GM19467 (cell line): ENCODE measurements at regions not wholly inside any gene's neighbourhood (a gene's known extent, or its start where the extent isn't known, plus 50 kb on each side); places are given as distances from the start of the nearest gene placed in this dataset.
"Not testable (repeated sequence)": the region's sequence is repeated elsewhere in the genome, so short reads cannot be mapped to it uniquely, and the experiment has no call there.

Experiments used
- ATAC-seq: cut with Tn5 transposase; IDR thresholded peaks from one replicate; pipeline ENCODE4 v1.9.1; 2021; ENCODE audit warnings: mild to moderate bottlenecking, moderate library complexity; ENCODE audit not compliant: unreplicated experiment

DNA sequence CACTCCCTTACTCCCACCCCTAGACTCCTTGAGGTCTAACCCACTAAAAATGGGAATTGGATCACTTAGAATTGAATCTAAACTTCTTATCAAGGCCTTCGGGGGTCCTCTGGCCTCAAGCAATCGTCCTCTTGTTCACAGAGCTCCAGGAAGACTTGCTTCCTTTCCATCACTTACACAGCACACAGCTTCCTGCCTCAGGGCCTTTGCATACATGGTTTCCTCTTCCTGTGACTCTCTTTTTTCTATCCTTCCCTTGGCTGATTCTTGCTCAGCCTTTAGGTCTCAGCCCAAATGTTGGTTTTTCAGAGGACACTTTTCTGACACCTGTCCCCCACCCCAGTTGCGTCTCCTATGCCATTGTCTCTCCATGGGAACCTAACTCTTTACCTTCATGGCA lies 50.0 kb upstream of the ALDH1B1 start:
- no peak for ATAC-seq

DNA sequence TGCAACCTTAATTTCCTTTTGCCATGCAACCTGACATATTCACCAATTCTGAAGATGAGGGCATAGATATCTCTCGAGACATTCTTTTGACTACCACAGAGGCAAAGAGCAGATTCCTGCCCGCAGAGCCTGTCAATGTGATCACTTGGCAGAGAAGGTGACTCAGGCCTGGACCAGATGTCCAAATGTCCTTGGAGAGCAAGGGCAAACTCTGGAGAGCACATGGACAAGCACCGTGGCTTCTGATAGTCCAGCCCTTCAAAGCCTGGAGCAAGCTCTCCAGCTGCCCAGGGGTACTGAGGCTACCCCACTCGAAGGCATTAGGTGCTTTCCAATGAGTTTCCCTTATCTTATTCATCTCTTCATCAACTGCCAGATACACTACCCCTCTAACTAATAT lies 50.4 kb upstream of the ALDH1B1 start:
- no peak for ATAC-seq

GRCh38 chr9:38339496-38339895 lies 53.0 kb upstream of the ALDH1B1 start:
- no peak for ATAC-seq

- peak; percentile 63 for ATAC-seq
These were observed 53.4 kb upstream of the ALDH1B1 start for GRCh38 chr9:38339087-38339486.

- no peak for ATAC-seq
These were observed 54.0 kb upstream of the ALDH1B1 start for GRCh38 chr9:38338342-38339018.

DNA sequence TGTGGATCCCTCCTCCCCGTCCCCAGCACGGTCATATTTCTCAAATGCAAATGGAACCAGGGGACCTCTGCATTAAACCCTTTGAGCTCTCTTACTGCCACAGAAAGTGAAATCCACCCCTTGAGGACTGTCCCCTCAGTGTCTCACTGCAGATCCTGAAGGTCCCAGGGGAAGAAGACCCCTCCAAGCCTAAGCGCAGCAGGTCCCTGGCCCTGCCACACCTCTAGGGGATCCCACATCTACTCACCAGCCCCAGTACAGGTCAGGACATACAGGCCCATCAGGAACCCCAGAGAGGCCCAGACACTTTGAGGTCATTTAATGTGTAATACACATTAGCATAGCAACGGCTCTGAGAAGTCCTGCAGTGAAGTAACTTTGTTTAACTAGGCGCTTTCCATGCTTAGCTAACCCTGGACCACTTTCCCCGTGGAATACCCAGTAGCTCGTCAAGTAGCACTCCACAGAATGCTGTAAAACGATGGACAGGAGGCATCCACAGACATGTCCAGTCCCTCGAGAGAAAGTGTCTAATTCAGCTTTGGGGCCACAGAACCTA lies 54.7 kb upstream of the ALDH1B1 start:
- no peak for ATAC-seq

- ATAC-seq: no peak
These were observed 55.3 kb upstream of the ALDH1B1 start for GRCh38 chr9:38337181-38337580.

- ATAC-seq: no peak
These were observed 56.2 kb upstream of the ALDH1B1 start for GRCh38 chr9:38336341-38336740.

- ATAC-seq: no peak
These were observed 56.8 kb upstream of the ALDH1B1 start for GRCh38 chr9:38335686-38336085.

- ATAC-seq: no peak
These were observed 58.3 kb upstream of the ALDH1B1 start for GRCh38 chr9:38334234-38334633.

DNA sequence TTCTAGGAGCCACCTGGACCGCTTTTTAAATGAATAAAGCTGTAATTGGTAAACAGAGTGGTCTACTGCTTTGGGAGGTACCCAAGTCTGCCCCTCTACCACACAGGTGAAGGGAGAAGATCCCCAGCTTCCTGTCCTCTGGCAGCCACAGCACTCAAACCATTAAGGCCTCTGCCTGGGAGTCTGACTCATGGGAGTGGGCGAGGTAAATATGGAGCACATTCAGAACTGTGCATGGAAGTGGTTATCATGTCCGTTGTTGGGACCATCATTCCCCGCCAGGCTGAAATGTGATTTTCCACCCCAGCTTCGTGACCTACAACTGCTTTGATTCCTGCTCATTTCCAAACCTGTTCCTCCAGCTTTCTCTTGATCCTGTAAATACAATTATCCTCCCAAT lies 59.5 kb upstream of the ALDH1B1 start:
- no peak for ATAC-seq

DNA sequence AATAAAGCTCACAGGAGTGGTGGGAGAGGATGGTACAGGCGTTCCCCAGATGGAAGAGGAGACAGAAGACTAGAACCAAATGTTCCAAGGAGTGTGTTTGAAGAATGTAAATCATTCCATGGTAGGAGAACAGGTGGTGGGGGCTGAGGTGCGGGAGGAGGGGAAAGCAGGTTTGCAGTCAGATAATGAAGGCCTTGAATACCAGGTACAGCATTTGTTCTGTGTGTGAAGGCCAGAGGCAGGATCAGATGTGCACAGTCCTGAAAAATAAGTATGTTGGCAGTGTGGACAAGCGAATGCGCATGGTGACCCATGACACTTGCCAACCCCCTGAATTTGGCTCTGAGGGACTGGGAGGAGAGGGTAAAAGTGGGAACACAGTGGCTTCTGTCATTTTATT lies 59.9 kb upstream of the ALDH1B1 start:
- ATAC-seq: no peak

DNA sequence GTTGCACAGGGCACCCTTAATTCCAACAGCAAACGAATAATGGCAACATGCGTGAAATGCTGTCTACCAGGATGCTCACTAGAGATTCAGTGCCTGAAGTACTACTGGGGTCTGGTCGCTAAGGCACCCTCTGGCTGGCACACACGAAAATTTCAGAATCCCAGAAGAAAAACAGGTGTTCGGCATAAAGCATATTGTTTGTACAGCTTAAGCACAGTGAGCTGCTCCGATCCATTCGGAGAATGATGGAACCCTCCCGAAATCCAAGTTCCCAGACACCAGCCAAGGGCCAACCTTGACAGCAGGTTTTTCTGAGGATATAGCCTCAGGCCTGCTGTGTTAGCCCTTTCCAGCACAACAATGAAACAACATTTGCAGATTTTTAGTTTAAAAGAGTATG lies 61.4 kb upstream of the ALDH1B1 start:
- no peak for ATAC-seq

DNA sequence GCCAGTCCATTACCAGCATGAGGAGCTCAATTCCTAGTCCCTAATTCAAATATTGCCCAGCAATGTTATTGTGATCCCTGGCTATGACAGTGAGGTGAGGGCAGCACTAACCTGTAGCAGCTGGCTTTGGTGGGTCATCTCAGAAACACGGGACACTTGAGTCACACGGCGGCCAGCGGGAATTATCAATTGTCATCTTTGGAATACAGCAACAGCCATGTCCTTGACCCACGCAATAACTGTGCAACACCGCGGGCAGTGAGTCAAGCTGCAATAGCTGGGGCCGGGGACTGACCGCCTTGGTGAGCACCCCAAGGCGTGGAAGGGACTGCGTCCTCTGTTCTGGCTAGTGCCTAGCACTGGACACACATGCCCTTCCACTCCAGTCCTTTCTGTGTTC lies 62.5 kb upstream of the ALDH1B1 start:
- no peak for ATAC-seq

DNA sequence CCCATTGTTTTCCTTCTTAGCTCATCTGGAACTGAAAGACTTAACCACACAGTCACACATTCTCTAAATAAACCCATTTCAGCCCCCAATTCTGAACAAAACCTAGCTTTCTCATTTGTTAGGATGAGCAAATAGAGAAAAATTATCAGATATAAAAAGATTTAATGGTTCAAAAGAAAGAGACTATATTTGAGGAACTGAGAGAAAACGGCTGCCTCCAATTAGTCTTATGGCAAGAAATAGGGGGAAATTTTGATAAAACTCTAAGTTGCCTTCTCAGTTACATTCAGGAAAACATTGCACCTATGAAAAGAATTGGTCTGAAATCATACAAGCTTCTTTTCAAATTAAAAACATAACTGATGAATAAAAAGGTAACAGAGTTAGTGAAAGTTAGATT lies 63.7 kb upstream of the ALDH1B1 start:
- no peak for ATAC-seq

GRCh38 chr9:38326122-38326521 lies 66.4 kb upstream of the ALDH1B1 start:
- ATAC-seq: no peak

DNA sequence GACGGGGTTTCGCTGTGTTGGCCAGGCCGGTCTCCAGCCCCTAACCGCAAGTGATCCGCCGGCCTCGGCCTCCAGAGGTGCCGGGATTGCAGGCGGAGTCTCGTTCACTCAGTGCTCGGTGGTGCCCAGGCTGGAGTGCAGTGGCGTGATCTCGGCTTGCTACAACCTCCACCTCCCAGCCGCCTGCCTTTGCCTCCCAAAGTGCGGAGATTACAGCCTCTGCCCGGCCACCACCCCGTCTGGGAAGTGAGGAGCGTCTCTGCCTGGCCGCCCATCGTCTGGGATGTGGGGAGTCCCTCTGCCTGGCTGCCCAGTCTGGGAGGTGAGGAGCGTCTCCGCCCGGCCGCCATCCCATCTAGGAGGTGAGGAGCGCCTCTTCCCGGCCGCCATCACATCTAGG lies 68.3 kb upstream of the ALDH1B1 start:
- ATAC-seq: not testable (repeated sequence)

DNA sequence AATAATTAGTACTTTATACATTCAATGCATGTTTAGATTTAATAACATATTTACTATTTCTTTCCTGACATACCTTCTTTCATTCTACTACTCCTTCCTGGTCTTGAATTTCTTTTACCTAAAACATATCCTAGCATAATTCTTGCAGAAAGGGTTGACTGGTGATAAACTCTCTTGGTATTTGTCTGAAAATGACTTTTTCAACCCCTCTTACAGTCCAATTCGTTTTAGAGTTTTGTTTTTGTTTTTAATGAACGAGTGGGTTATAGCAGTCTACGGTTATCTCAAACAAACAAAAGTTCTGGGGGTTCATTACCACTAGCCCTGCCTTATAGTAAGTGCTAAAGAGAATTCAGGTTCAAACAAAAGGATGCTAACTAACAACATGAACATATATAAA lies 69.6 kb upstream of the ALDH1B1 start:
- ATAC-seq: no peak

DNA sequence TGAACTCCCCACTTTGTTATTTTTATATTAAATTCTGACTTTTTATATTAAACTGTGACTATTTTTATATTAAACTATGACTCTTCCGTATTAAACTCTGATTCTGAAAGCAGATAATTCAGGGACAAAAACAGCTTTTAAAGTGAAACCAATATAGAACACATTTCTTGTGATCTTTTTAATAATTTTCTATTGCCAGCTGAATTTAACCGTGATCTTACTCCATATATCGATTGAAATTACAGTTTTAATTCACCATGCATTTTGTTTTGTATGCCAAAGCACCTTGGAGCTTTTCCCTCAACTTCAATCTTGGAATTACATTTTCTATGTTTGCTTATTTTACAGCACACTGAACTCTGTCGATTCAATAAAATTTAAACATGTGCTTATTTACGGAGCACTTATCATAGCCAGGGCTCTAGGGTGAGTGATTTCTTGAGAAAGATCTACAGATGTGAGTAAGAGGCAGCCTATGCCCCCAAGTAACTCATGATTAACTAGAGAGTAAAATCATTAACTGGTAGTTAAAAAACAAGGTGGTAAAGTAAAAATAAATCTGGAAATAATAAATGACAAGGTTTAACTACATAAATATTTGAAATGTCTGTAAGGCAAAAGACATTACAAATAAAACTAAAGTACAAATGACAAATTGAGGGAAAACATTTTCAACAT lies 72.9 kb upstream of the ALDH1B1 start:
- ATAC-seq: no peak

DNA sequence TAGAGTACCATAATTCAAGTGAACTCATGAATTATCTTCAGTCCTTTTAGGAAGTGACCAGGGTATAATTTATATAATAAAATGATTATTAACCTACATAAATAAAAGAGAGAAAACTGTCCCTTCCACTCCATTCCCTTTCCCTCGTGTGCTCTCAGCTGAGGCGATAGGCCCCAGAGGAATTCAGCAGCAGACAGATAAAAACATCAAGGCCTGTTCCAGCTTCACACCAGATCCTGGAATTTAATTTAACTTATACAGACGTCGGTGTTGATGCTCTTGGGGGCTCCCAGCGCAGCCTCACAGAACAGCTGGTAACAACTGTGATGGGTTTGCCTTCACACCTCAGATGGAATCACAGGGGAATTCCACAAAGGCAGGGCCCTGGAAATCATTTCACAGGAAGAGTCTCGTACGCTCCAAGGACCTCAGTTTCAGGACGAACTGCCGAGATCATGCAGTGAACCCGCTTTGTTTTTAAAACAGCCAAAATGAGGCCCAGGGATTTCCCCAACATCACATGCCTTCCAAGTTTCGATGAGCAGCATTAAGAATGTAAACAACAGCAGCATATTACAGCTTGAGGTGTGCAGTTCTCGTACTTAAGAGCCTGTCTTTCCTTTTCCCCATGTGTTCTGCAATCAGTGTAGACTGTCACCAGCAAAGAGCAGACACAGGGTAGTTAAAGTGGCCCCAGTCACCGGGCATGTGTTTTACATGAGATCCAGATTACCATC lies 73.6 kb upstream of the ALDH1B1 start:
- ATAC-seq: peak; percentile 67

- ATAC-seq: no peak
These were observed 76.2 kb upstream of the ALDH1B1 start for GRCh38 chr9:38316166-38316780.
